GM12878 (cell line): ENCODE measurements at regions not wholly inside any gene's neighbourhood (a gene's known extent, or its start where the extent isn't known, plus 50 kb on each side); places are given as distances from the start of the nearest gene placed in this dataset.

Experiments
- ATAC-seq: fragments of 200-7000 bp; cut with Tn5 transposase; 3 replicates; pipeline ENCODE4 v1.9.1; 2020; ENCODE audit warnings: mild to moderate bottlenecking, moderate library complexity
- BruUV-seq: library from RNA; stranded (reverse); fragments of 400-500 nt; replicated peaks from 2 replicates; lab custom pipeline; 2021; lab: Mats Ljungman, UMichigan
- CTCF ChIA-PET: fragments of 300-600 bp; sonication (Branson Sonifier 250); formaldehyde crosslinking; extraction: SDS; loops from one replicate; lab custom pipeline; 2021; ENCODE audit warnings: inconsistent platforms; lab: Yijun Ruan, JAX
- POLR2A ChIA-PET: fragments of 350-600 bp; formaldehyde crosslinking; extraction: SDS; loops from one replicate; lab custom pipeline; 2021; ENCODE audit warnings: inconsistent platforms; lab: Charles Lee
- RAD21 ChIA-PET: fragments of 300-600 bp; sonication (Branson Sonifier 250); formaldehyde crosslinking; loops from one replicate; lab custom pipeline; 2023; ENCODE audit warnings: antibody characterized with exemption; ENCODE audit not compliant: unreplicated experiment; lab: Charles Lee
- SMC1A ChIA-PET: fragments of 300-600 bp; sonication (Branson Sonifier 250); formaldehyde crosslinking; loops from one replicate; lab custom pipeline; 2023; ENCODE audit not compliant: unreplicated experiment, uncharacterized antibody; lab: Charles Lee
- DNase-seq: peaks from one replicate; pipeline ENCODE4 v3.0.0-alpha.2; 2011; ENCODE audit warnings: low read depth, low spot score
- FAIRE-seq: peaks from 3 replicates; lab custom pipeline; 2011; peaks lifted over from hg19 to GRCh38; lab: Jason Lieb, UNC
- H2AFZ ChIP-seq: 2 replicates; pipeline ENCODE4 v1.6.0; 2011; ENCODE audit warnings: low read depth, low read length, control low read depth; ENCODE audit not compliant: control insufficient read depth
- H3K27ac ChIP-seq: 2 replicates; pipeline ENCODE4 v1.5.1; 2011; ENCODE audit warnings: control low read depth; ENCODE audit not compliant: control insufficient read depth, insufficient read depth
- H3K27me3 ChIP-seq, 2 experiments: replicated peaks in 1 of 2; 2 replicates each; pipeline versions ENCODE4 v1.6.0 to v1.6.1; 2011; ENCODE audit warnings: low read length in 1 of 2; ENCODE audit not compliant: control insufficient read depth in 2 of 2, insufficient read depth in 2 of 2
- H3K36me3 ChIP-seq, 2 experiments: 2 replicates each; pipeline ENCODE4 v1.5.1; 2011; ENCODE audit warnings: low read length in 1 of 2; ENCODE audit not compliant: control insufficient read depth in 2 of 2, insufficient read depth in 2 of 2
- H3K4me1 ChIP-seq: 2 replicates; pipeline ENCODE4 v1.6.1; 2011; ENCODE audit warnings: mild to moderate bottlenecking, low read length, moderate library complexity, mixed read lengths; ENCODE audit not compliant: control insufficient read depth, insufficient read depth
- H3K4me2 ChIP-seq: 2 replicates; pipeline ENCODE4 v1.6.0; 2011; ENCODE audit warnings: control low read depth; ENCODE audit not compliant: control insufficient read depth, insufficient read depth
- H3K4me3 ChIP-seq: fragments of 200-600 bp; sonication (generic); 2 replicates; pipeline ENCODE4 v1.5.1; 2016
- H3K79me2 ChIP-seq: 2 replicates; pipeline ENCODE4 v1.6.0; 2011; ENCODE audit warnings: low read length; ENCODE audit not compliant: control insufficient read depth, insufficient read depth
- H3K9ac ChIP-seq: 2 replicates; pipeline ENCODE4 v1.8.0; 2011; ENCODE audit warnings: low read length, control low read depth, mixed read lengths; ENCODE audit not compliant: control insufficient read depth, insufficient read depth
- H3K9me3 ChIP-seq: replicated peaks from 3 replicates; pipeline ENCODE4 v1.5.1; 2011; ENCODE audit warnings: mild to moderate bottlenecking, low read length; ENCODE audit not compliant: control insufficient read depth, insufficient read depth
- H4K20me1 ChIP-seq: 2 replicates; pipeline ENCODE4 v1.6.0; 2011; ENCODE audit not compliant: control insufficient read depth, insufficient read depth
- CEBPZ ChIP-seq: fragments of 150-350 bp; IDR thresholded peaks from 2 replicates; pipeline ENCODE4 v1.6.1; 2016; ENCODE audit warnings: low read depth, low read length
- E2F8 ChIP-seq: fragments of 450-650 bp; IDR thresholded peaks from 2 replicates; pipeline ENCODE4 v1.6.1; 2018; ENCODE audit warnings: mild to moderate bottlenecking, low read depth, moderate library complexity; ENCODE audit not compliant: partially characterized antibody
- EP300 ChIP-seq, 2 experiments: fragments of 150-350 bp in 1 of 2; IDR thresholded peaks; 2 replicates each; pipeline ENCODE4 v1.6.1; 2011 to 2012; ENCODE audit warnings: low read depth in 2 of 2, low read length in 2 of 2, borderline replicate concordance in 1 of 2, improper control_type of control experiment in 1 of 2, inconsistent platforms in 1 of 2; ENCODE audit not compliant: control insufficient read depth in 1 of 2
- ETV6 ChIP-seq, 2 experiments: fragments of 450-650 bp in 1 of 2; IDR thresholded peaks in 1 of 2; conservative IDR thresholded peaks in 1 of 2; 2 replicates each; pipeline ENCODE4 v1.6.1; 2014; ENCODE audit warnings: antibody characterized with exemption in 1 of 2, borderline replicate concordance in 1 of 2, low read depth in 1 of 2, mild to moderate bottlenecking in 1 of 2, moderate library complexity in 1 of 2
- JUNB ChIP-seq: IDR thresholded peaks from 2 replicates; pipeline ENCODE4 v1.6.1; 2016; ENCODE audit warnings: antibody characterized with exemption, mild to moderate bottlenecking
- POLR2AphosphoS5 ChIP-seq: IDR thresholded peaks from 2 replicates; pipeline ENCODE4 v1.6.1; 2011; ENCODE audit warnings: mild to moderate bottlenecking, low read length, inconsistent platforms
- SMC3 ChIP-seq: IDR thresholded peaks from 2 replicates; pipeline ENCODE4 v1.6.1; 2011; ENCODE audit warnings: low read length, improper control_type of control experiment, borderline replicate concordance
- SPI1 ChIP-seq: IDR thresholded peaks from 2 replicates; pipeline ENCODE4 v1.6.1; 2011; ENCODE audit warnings: low read depth, mild to moderate bottlenecking, low read length, moderate library complexity, borderline replicate concordance; ENCODE audit not compliant: insufficient read depth
- SUZ12 ChIP-seq: fragments of 200-600 bp; sonication (generic); IDR thresholded peaks from one replicate; pipeline ENCODE4 v1.6.1; 2018; ENCODE audit warnings: antibody characterized with exemption, mild to moderate bottlenecking; ENCODE audit not compliant: unreplicated experiment
- TCF3 ChIP-seq: IDR thresholded peaks from 2 replicates; pipeline ENCODE4 v1.6.1; 2012; ENCODE audit warnings: low read depth, mild to moderate bottlenecking, low read length, borderline replicate concordance; ENCODE audit not compliant: insufficient read depth
- YY1 ChIP-seq: IDR thresholded peaks from 2 replicates; pipeline ENCODE4 v1.6.1; 2011; ENCODE audit warnings: low read depth, mild to moderate bottlenecking, low read length
- WGBS: methylation state at CpG from one replicate; pipeline ENCODE4 v1.1.6; 2016; ENCODE audit warnings: low lambda C conversion rate; ENCODE audit not compliant: insufficient replicate concordance, insufficient coverage; ENCODE audit errors: missing lambda C conversion rate; 5-methylcytosine and 5-hydroxymethylcytosine counted together
- in situ Hi-C: fragments of 300-500 bp; cut with MboI; formaldehyde crosslinking; loops from 9 replicates; pipeline ENCODE4 v1.14.3; 2018; ENCODE audit warnings: mixed read lengths
- intact Hi-C: fragments of 100-400 bp; cut with micrococcal nuclease; formaldehyde crosslinking; loops from one replicate; pipeline ENCODE4 v1.14.2; 2022; ENCODE audit not compliant: unreplicated experiment
- TF ChIP-seq, protein P1 (sequence below), 3 experiments: IDR thresholded peaks in 2 of 3; conservative IDR thresholded peaks in 1 of 3; 2 replicates each; pipeline ENCODE4 v1.5.1; 2011; ENCODE audit warnings: low read depth in 3 of 3, low read length in 3 of 3, mild to moderate bottlenecking in 3 of 3, control low read depth in 2 of 3, moderate library complexity in 2 of 3, inconsistent platforms in 1 of 3, mixed read lengths in 1 of 3; ENCODE audit not compliant: control insufficient read depth in 2 of 3, insufficient read depth in 1 of 3; ENCODE audit errors: extremely low read depth in 1 of 3
- TF ChIP-seq, protein P2 (sequence below): fragments of 450-650 bp; IDR thresholded peaks from 2 replicates; pipeline ENCODE4 v1.6.1; 2016; ENCODE audit warnings: mild to moderate bottlenecking

DNA sequence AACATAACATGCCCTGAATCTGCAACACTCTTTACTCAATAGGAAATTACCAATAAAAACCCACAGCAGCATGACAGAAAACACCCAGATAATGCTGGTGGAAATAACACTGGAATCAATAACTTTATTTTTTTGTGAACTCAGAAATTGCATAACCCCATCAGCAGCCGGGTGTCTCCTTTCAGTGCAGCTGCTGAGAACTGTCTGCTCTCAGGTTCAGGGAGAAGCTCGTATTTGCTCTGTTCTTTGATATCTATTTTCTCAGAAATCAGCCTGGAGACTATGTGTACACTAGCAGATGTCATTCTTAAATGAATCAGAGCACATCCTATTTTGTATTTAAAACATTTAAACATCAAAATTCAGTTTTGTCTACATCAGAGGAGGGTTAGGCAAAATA is 506.0 kb downstream of the POM121L12 start:
- TF ChIP-seq, protein P1, sequence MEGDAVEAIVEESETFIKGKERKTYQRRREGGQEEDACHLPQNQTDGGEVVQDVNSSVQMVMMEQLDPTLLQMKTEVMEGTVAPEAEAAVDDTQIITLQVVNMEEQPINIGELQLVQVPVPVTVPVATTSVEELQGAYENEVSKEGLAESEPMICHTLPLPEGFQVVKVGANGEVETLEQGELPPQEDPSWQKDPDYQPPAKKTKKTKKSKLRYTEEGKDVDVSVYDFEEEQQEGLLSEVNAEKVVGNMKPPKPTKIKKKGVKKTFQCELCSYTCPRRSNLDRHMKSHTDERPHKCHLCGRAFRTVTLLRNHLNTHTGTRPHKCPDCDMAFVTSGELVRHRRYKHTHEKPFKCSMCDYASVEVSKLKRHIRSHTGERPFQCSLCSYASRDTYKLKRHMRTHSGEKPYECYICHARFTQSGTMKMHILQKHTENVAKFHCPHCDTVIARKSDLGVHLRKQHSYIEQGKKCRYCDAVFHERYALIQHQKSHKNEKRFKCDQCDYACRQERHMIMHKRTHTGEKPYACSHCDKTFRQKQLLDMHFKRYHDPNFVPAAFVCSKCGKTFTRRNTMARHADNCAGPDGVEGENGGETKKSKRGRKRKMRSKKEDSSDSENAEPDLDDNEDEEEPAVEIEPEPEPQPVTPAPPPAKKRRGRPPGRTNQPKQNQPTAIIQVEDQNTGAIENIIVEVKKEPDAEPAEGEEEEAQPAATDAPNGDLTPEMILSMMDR (IDR thresholded peaks at IDR 0.05 in 2 of 3, conservative IDR thresholded peaks at IDR 0.05 in 1 of 3; ENCODE audit: control insufficient read depth in 2 of 3, extremely low read depth in 1 of 3, insufficient read depth in 1 of 3, low read depth in 3 of 3, low read length in 3 of 3), result no peak
- no peak for TF ChIP-seq SPI1
- TF ChIP-seq CEBPZ, result no peak
- TF ChIP-seq SMC3, result no peak
- no peak for TF ChIP-seq SUZ12
- TF ChIP-seq JUNB, result no peak
- TF ChIP-seq, protein P2, sequence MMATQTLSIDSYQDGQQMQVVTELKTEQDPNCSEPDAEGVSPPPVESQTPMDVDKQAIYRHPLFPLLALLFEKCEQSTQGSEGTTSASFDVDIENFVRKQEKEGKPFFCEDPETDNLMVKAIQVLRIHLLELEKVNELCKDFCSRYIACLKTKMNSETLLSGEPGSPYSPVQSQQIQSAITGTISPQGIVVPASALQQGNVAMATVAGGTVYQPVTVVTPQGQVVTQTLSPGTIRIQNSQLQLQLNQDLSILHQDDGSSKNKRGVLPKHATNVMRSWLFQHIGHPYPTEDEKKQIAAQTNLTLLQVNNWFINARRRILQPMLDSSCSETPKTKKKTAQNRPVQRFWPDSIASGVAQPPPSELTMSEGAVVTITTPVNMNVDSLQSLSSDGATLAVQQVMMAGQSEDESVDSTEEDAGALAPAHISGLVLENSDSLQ, result no peak
- no peak for TF ChIP-seq ETV6 (conservative IDR thresholded peaks at IDR 0.05 in 1 of 2, IDR thresholded peaks at IDR 0.05 in 1 of 2; ENCODE audit: borderline replicate concordance in 1 of 2, low read depth in 1 of 2)
- TF ChIP-seq TCF3, result no peak
- TF ChIP-seq POLR2AphosphoS5, result no peak
- no peak for TF ChIP-seq YY1
- TF ChIP-seq EP300 (IDR thresholded peaks at IDR 0.05; ENCODE audit: borderline replicate concordance in 1 of 2, control insufficient read depth in 1 of 2, low read depth in 2 of 2, low read length in 2 of 2), result no peak
- TF ChIP-seq E2F8, result no peak
- BruUV-seq, result no TSS peak
- no peaks in the 10 kb centered on the region for H3K4me1 ChIP-seq
- H3K4me3 ChIP-seq, result no peak overlapping the region
- H3K79me2 ChIP-seq, result no peaks in the 10 kb centered on the region
- H3K4me2 ChIP-seq, result no peak overlapping the region
- no peaks in the 10 kb centered on the region for H4K20me1 ChIP-seq
- H3K9ac ChIP-seq, result no peak overlapping the region
- CTCF ChIA-PET, result no interaction called here
- ATAC-seq (no peak), FAIRE-seq (no peak), DNase-seq (no peak)
- intact Hi-C loops (no loop called here), in situ Hi-C loops (no loop called here)
- POLR2A ChIA-PET, result no interaction called here
- no peak overlapping the region for H2AFZ ChIP-seq
- no peaks in the 10 kb centered on the region for H3K27me3 ChIP-seq
- WGBS, result 0% methylated on average over 2 of the region's 2 CpGs
- H3K36me3 ChIP-seq, result no peaks in the 10 kb centered on the region
- no peak overlapping the region for H3K27ac ChIP-seq
- SMC1A ChIA-PET, result no interaction called here
- H3K9me3 ChIP-seq, result no peaks in the 10 kb centered on the region
- RAD21 ChIA-PET, result no interaction called here
